ENCODE measurements at regions not wholly inside any gene's neighbourhood (a gene's known extent, or its start where the extent isn't known, plus 50 kb on each side); places are given as distances from the start of the nearest gene placed in this dataset.

- TF ChIP-seq CTCF (IDR thresholded peaks at IDR 0.05) = no peak
- TF ChIP-seq POLR2AphosphoS5 (IDR thresholded peaks at IDR 0.05) = no peak
These were observed 637.8 kb upstream of the GRAMD2B start for GRCh38 chr5:125785407-125785806.

Measured in sigmoid colon (tissue), 4 donors.